ENCODE measurements at regions not wholly inside any gene's neighbourhood (a gene's known extent, or its start where the extent isn't known, plus 50 kb on each side); places are given as distances from the start of the nearest gene placed in this dataset.

- in situ Hi-C loops (cut with HindIII; ENCODE audit: low sequenced_read_pairs), result loop anchor here (5.0 kb wide), 1 partner anchor 189 kb away; the partner anchor contains the start of genes MPHOSPH9 and MTRFR
Observed at GRCh38 chr12:123043536-123044001, 63.1 kb downstream of the ARL6IP4 start.

GRCh38 chr12:123042833-123043232 is 62.4 kb downstream of the ARL6IP4 start:
- in situ Hi-C loops (cut with HindIII; ENCODE audit: low sequenced_read_pairs), result loop anchor here (5.0 kb wide), 1 partner anchor 189 kb away; the partner anchor contains the start of genes MPHOSPH9 and MTRFR

- in situ Hi-C loops (cut with HindIII; ENCODE audit: low sequenced_read_pairs), result loop anchor here (5.0 kb wide), 1 partner anchor 190 kb away; the partner anchor contains the start of genes MPHOSPH9 and MTRFR
Observed at GRCh38 chr12:123041811-123042655, 61.6 kb downstream of the ARL6IP4 start.

GRCh38 chr12:123041042-123041531 is 60.6 kb downstream of the ARL6IP4 start:
- in situ Hi-C loops (cut with HindIII; ENCODE audit: low sequenced_read_pairs), result loop anchor here (5.0 kb wide), 1 partner anchor 191 kb away; the partner anchor contains the start of genes MPHOSPH9 and MTRFR

- in situ Hi-C loops (cut with HindIII; ENCODE audit: low sequenced_read_pairs), result loop anchor here (5.0 kb wide), 1 partner anchor 192 kb away; the partner anchor contains the start of genes MPHOSPH9 and MTRFR
Observed at GRCh38 chr12:123040106-123040505, 59.6 kb downstream of the ARL6IP4 start.

GRCh38 chr12:123038966-123039365 is 58.5 kb downstream of the ARL6IP4 start:
- in situ Hi-C loops (cut with HindIII; ENCODE audit: low sequenced_read_pairs), result loop anchor here (5.0 kb wide), 1 partner anchor 103 kb away; no protein-coding TSS in a partner anchor

- in situ Hi-C loops (cut with HindIII; ENCODE audit: low sequenced_read_pairs), result loop anchor here (5.0 kb wide), 1 partner anchor 104 kb away; no protein-coding TSS in a partner anchor
Observed at GRCh38 chr12:123038486-123038885, 58.0 kb downstream of the ARL6IP4 start.

- in situ Hi-C loops (cut with HindIII; ENCODE audit: low sequenced_read_pairs), result loop anchor here (5.0 kb wide), 1 partner anchor 105 kb away; no protein-coding TSS in a partner anchor
Observed at GRCh38 chr12:123037791-123038190, 57.3 kb downstream of the ARL6IP4 start.

- in situ Hi-C loops (cut with HindIII; ENCODE audit: low sequenced_read_pairs), result loop anchor here (5.0 kb wide), 1 partner anchor 106 kb away; no protein-coding TSS in a partner anchor
Observed at GRCh38 chr12:123036466-123037285, 56.2 kb downstream of the ARL6IP4 start.

GRCh38 chr12:123035841-123036240 is 55.4 kb downstream of the ARL6IP4 start:
- in situ Hi-C loops (cut with HindIII; ENCODE audit: low sequenced_read_pairs), result loop anchor here (5.0 kb wide), 1 partner anchor 106 kb away; no protein-coding TSS in a partner anchor

GRCh38 chr12:123034865-123035264 is 54.4 kb downstream of the ARL6IP4 start:
- in situ Hi-C loops (cut with HindIII; ENCODE audit: low sequenced_read_pairs), result loop anchor here (5.0 kb wide), 1 partner anchor 107 kb away; no protein-coding TSS in a partner anchor

GRCh38 chr12:123034022-123034541 is 53.6 kb downstream of the ARL6IP4 start:
- in situ Hi-C loops (cut with HindIII; ENCODE audit: low sequenced_read_pairs), result no loop called here

GRCh38 chr12:123033392-123034021 is 53.0 kb downstream of the ARL6IP4 start:
- in situ Hi-C loops (cut with HindIII; ENCODE audit: low sequenced_read_pairs), result no loop called here

- in situ Hi-C loops (cut with HindIII; ENCODE audit: low sequenced_read_pairs), result no loop called here
Observed at GRCh38 chr12:123032736-123033391, 52.4 kb downstream of the ARL6IP4 start.

Measured in endothelial cell of hepatic sinusoid (primary cell).